NCI-H2196 (cell line): ENCODE measurements at regions not wholly inside any gene's neighbourhood (a gene's known extent, or its start where the extent isn't known, plus 50 kb on each side); places are given as distances from the start of the nearest gene placed in this dataset.

Experiments
- DNase-seq: peaks from one replicate; lab custom pipeline; 2025; ENCODE audit not compliant: unreplicated experiment; lab: John Stamatoyannopoulos, UW

- DNase-seq: no peak
Measured at GRCh38 chr3:13210221-13210975, 137.2 kb upstream of the IQSEC1 start.

DNA sequence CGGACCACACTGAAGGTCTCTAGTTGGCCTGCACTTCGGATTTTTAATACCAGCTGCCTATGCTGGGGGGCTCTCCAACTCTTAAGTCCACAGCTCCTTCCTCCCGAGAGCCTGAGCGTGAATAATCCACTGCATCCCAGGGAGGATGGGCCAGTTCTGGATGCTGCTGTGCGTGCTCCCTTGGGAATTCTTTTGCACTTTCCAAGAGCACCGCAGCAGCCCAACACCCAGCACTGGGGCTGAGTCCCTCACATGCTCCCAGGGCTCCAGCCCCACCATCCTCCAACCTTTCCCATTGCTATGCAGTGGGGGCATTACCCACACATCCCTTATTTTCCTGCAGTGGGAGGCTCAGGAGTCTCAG is 136.4 kb upstream of the IQSEC1 start:
- no peak for DNase-seq

DNA sequence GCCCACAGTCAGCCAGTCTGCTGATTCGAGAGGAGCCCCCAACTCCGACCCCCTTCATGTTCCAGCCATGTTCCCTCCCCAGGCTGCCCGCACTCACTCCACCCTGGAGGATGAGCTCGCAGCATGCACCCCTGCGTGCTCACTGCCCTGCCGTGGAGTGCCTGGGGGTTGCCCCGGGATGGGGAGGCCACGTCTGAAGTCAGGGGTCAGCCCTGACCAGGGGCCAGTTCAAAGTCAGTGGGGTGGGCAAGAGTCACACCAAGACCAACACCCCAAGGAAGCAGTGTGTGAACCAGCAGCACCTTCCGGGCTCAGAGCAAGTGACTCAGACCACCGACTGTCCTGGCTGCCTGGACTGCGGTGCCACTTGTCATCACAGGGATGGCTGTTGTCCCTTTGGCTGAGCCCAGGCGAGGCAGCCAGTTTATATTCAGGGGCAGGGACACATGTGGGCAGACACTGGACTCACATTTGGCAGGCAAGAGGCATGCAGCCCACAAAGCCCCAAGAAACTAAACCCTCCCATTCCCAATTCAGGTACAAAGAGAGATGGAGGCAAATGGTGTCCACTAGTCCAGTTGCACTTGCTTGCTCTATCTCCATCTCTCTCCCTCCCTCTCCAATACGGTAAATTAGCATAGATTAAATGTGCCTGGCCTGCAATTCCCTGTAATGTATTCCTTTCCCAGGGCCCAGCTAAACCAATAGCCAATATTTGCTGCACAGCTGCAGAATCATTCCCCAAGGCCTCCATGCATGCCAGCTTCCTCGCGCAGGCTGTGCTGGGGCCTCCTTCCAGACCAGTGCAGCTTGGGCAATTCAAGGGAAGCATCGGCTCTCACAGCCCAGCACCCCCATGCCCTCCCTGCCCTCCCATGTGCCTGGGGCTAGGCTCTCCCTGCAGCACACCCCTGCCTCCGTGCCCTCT is 135.7 kb upstream of the IQSEC1 start:
- no peak for DNase-seq

- no peak for DNase-seq
Measured at GRCh38 chr3:13207975-13208705, 134.9 kb upstream of the IQSEC1 start.

- DNase-seq: no peak
Measured at GRCh38 chr3:13207578-13207922, 134.3 kb upstream of the IQSEC1 start.

GRCh38 chr3:13206799-13207577 is 133.8 kb upstream of the IQSEC1 start:
- no peak for DNase-seq

GRCh38 chr3:13205567-13206143 is 132.4 kb upstream of the IQSEC1 start:
- no peak for DNase-seq

GRCh38 chr3:13204177-13204581 is 130.9 kb upstream of the IQSEC1 start:
- no peak for DNase-seq

GRCh38 chr3:13203398-13204176 is 130.4 kb upstream of the IQSEC1 start:
- DNase-seq: no peak

- DNase-seq: no peak
Measured at GRCh38 chr3:13202744-13203397, 129.6 kb upstream of the IQSEC1 start.

- no peak for DNase-seq
Measured at GRCh38 chr3:13201851-13202250, 128.6 kb upstream of the IQSEC1 start.

GRCh38 chr3:13200946-13201345 is 127.7 kb upstream of the IQSEC1 start:
- DNase-seq: no peak

DNA sequence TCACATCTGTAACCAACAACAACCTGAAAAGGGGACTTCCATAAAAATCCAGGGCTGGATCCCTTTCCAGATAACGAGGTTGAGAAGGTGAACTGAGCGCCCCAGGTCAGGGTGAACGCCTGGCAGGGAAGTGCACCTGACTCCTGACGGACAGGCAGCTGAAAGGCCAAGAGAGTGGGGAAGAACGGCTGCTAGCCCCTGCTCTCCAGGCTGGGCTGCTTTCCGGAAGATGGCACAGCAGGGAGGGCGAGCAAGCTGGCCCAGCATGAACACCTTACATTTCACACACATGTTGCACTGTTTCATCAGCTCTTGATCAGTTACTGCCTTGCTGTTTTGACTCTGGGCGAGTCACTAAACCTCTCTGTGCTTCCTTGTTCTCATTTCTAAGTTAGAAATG is 127.2 kb upstream of the IQSEC1 start:
- DNase-seq: no peak

- DNase-seq: no peak
Measured at GRCh38 chr3:13199899-13200451, 126.7 kb upstream of the IQSEC1 start.

DNA sequence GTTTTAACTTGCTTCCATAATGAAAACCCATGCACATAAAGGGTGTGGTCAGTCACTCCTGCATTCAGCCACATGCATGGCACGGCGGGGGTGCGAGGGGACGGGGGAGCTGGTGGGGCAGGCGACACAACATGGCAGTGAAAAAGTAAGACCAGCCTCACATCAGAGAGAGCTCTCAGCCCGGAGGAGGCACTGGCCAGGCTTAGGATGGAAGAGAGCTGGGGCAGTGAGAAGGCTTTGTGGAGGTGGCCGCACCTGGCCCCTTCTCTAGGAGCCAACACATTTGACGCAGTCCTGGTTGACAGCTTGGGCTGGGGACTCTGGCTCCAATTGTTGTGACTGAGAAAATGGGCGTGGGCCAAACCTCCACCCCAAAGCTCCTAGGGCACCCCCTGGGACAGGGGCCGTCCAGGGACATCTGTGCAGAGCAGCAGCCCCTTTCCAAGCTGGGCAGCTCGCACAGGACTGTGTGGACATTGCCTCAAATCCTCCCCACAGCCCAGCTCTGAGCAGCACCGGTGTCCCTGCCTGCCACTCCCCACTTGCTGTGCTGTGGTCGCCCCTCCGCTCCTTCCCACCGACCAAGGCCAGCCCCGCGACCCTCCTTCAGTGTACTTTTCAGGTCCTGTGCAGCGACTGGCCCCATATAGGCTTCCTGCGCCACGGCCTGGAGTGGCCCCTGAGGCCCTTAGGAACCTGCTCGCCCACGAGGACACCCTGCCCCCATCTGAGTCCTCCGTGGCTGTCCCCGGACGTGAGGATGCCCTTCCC is 126.0 kb upstream of the IQSEC1 start:
- DNase-seq: no peak

DNA sequence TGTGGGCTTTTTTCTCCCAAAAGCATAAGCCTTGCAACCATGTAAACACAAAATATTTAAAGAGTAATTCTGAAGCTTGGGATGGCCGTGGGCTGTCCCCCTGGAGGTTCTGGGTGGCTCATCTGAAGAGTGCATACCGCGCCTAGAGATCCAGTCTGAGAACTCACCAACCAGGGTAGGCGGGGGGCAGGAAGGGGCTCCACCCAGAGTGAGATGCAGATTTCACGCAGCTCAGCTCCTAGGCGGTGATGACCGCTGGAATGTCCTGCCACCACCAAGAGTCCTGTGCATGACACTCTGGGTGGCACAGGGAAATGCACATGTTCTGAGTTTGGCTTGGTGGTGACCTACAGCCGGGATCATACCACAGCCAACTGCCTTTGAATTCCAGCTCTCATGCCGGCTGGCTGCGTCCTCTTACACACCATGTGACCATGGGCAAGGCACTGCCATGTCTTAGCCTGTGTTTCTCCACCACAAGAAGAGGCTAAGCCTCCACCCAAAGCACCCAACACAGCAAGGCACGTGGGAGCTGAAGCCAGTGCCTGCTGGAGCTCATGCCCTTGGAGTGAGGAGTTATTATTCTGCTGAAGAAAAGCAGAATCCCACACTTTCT is 125.1 kb upstream of the IQSEC1 start:
- DNase-seq: no peak

DNA sequence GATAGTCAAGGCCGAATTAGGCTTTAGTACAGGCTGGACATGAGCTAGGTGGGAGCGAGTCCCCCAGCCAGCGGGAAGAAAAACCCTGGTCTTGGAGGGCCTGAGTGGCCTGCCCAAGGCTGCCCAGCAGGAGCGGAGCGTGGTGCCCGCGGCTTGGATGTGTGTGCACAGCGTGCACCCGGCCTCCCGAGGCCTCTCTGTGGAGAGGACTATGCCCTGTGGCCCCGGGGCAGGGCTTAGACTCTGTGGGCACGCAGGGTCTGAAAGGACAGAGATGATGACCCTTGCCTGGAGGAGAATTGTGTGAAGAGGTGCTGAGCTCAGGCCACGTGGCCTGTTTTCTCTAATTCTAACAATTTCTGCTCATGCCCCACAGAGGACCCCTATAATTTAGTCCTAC is 124.6 kb upstream of the IQSEC1 start:
- DNase-seq: no peak

DNA sequence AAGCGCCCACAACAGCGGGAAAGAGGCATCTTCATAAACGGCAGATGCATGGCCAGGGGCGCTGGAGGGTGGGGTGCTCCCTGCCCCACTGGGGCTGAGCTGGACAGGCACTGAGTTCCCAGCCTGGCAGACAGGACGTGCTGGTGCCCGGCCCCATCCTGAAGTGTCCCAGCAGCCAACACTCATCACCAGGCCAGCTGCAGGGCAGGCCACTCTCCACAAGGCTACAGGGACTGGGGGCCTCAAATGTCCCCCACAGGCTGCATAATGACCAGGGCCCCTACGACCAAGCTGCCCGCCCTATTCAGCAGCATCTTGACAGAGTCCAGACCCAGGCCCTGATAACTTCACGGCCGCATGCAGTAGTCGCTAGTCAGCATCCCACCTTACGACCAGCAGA is 124.1 kb upstream of the IQSEC1 start:
- DNase-seq: no peak
